ENCODE measurements at regions not wholly inside any gene's neighbourhood (a gene's known extent, or its start where the extent isn't known, plus 50 kb on each side); places are given as distances from the start of the nearest gene placed in this dataset.
"Not testable (repeated sequence)": the region's sequence is repeated elsewhere in the genome, so short reads cannot be mapped to it uniquely, and the experiment has no call there.

DNA sequence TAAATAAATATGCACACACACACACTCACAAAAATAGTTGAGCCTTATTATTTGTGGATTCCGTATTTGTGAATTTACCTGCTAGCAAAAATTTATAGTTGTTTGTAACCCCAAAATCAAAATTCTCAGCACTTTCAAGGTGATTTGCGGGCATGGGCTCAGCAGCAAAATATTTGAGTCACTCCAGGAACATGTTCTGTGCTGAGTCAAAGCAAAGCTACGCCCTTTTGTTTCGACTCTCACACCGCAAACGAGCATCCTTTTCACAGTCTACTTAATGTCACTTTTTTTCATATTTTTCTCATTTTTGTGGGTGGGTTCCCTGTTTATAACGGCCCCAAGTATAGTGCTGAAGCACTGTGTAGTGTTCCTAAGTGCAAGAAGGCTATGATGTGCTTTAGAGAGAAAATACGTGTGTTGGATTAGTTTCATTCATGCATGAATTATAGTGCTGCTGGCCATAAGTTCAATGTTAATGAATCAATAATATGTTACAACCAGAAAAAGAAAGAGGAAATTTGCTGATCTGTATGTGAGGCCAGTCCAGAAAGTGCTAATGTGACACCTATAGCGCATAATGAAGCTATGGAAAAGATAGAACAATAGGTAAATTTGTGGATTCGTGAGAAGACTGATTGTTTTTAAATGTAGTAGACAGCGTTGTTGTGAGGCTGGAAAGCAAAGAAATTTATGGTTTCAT is 723.2 kb upstream of the AGA start:
- DNase-seq (ENCODE audit: low read depth): no peak

DNA sequence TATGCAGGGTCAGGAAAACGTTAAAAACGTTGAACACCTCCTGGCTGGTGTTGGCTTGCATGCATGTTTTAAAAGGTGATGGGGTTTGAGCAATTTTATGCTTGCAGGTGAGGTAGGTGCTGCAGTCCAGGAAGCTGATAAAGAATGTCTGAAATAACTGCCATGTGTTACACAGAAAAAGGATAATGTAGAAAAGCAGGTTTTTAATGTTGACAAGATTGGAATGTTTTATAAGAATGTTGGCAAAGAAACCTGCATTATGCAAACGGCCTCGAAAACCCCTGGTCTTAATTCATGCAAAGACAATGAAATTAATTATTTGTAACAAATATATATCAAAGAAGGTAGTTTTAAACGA is 723.7 kb upstream of the AGA start:
- no peak for DNase-seq (ENCODE audit: low read depth)

DNA sequence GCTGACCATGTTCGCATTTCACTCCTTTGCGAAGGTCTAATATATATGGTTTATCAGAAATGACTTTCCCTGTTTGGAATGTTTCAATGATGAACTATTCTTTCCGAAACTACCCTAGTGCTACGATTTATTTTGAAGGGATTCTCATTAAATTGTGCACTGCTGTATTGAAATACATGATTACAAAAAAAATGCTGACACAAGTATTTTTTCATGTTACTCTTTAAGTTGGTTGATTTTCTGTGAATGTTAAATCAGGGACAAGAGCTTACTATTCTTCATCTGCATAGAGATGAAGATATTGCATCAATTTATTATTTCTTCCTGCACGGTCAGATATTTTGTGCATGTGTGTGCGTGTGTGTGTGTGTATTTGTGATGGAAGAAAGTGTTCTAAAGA is 731.5 kb upstream of the AGA start:
- DNase-seq (ENCODE audit: low read depth): no peak

DNA sequence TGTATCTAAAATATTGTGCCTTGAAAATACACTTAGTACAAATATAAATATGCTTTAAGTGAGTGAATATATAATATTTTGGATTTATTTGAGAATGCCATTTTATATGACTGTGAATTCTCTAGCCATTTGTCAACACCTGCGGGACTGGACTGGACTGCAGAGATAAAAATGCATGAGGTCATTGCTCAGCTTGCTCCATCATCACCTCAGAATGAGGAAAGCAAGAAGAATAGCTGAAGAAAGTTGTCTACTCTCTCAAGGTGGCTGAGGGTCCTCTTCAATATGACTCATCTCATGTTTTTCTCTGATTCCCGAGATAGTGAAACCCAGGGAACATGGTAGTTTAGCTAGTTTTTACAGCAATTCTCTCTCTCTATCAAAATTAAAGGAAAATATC is 732.5 kb upstream of the AGA start:
- DNase-seq (ENCODE audit: low read depth): no peak

- no peak for DNase-seq (ENCODE audit: low read depth)
Observed at GRCh38 chr4:178185517-178185916, 743.3 kb upstream of the AGA start.

DNA sequence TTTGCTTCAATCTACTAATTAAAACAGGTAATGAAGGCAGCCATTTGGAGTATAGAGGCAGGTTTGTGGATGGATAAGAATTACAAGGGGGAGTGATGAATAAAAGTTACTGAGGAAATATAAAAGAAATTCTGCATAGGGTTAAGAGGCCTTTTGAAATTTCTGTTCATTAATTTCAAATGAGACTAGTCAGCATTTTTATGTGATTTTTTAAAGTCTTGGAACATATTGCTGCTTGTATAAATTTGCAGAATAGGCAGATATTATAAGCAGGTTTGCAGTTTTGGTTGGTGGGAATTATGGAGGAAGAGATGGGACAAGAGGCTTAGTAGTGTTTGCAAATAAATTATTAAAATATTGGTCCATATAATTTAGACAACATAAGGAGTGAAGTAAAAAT is 750.4 kb upstream of the AGA start:
- no peak for DNase-seq (ENCODE audit: low read depth)

DNA sequence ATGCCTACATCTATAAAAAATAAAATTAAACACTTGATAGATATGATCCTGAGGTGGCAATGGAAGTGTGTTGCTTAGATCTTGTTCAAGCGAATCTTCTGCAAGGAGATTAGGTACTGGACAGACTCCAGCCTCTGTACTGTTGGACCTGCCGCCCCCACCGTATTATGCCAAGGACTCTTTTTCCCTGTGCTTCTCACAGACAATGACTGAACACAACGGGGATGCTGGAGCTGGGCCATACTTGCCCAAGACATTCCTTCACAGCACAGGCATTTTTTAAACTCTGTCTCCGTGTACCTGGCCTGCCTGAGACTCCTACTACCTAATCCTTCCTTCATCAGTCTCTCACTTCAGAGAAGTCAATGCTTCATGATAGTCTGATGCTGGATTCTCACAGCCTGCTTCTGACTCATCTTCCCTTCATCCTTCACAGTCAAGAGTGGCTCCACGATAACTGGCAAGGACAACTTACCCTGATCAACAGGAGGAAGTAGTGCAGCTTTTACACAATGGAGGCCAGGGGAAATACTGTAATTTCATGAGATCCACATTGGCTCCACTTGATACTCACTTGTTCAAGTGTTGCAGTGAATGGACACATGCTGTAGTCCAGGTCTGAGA is 754.6 kb upstream of the AGA start:
- DNase-seq (ENCODE audit: low read depth): no peak

DNA sequence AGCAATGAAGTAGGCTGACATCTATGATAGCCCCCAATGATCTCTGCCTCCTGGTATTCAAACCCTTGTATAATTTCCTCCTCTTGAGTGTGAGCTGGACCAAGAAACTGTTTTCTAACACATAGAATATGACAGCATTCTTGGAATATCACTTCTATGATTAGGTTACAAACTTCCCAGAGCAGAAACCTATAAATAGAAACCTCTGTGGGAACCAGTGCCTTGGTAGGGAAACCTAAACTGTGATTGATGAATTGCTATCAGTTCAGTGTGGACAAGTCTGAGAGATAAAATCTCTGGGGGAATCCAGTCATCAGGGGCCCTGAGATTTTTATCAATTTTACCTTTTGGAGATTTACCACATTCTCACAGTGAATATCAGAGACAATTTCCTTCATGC is 756.5 kb upstream of the AGA start:
- no peak for DNase-seq (ENCODE audit: low read depth)

- DNase-seq (ENCODE audit: low read depth): no peak
Observed at GRCh38 chr4:178202422-178202821, 760.2 kb upstream of the AGA start.

- DNase-seq (ENCODE audit: low read depth): no peak
Observed at GRCh38 chr4:178205826-178206225, 763.6 kb upstream of the AGA start.

GRCh38 chr4:178215309-178215708 is 773.1 kb upstream of the AGA start:
- no peak for DNase-seq (ENCODE audit: low read depth)

DNA sequence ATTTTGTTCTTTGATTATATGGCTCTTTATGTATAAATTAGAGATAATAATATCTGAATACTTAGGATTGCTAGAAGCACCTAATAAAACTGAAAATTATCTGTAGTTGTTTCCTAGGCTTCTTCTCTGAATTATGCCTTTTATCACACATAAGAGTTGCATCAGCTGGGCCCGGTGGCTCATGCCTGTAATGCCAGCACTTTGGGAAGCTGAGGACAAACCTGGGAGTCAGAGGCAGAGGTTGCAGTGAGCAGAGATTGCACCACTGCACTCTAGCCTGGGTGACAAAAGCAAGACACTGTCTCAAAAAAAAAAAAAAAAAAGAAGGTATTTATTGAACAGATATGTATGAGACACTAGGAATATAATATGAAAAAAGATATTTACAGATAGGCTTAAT is 773.5 kb upstream of the AGA start:
- no peak for DNase-seq (ENCODE audit: low read depth)

GRCh38 chr4:178226421-178226820 is 784.2 kb upstream of the AGA start:
- not testable (repeated sequence) for DNase-seq (ENCODE audit: low read depth)

DNA sequence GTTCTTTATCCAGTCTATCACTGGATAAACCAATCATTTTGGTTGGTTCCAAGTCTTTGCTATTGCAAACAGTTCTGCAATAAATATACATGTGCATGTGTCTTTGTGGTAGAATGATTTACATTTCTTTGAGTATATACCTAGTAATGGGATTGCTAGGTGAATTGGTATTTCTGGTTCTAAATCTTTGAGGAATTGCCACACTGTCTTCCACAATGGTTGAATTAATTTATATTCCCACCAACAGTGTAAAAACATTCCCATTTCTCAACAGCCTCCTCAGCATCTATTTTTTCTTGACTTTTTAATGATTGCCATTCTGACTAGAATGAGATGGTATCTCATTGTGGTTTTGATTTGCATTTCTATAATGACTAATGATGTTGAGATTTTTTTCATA is 791.7 kb upstream of the AGA start:
- DNase-seq (ENCODE audit: low read depth): no peak

GRCh38 chr4:178240891-178241290 is 798.7 kb upstream of the AGA start:
- no peak for DNase-seq (ENCODE audit: low read depth)

DNA sequence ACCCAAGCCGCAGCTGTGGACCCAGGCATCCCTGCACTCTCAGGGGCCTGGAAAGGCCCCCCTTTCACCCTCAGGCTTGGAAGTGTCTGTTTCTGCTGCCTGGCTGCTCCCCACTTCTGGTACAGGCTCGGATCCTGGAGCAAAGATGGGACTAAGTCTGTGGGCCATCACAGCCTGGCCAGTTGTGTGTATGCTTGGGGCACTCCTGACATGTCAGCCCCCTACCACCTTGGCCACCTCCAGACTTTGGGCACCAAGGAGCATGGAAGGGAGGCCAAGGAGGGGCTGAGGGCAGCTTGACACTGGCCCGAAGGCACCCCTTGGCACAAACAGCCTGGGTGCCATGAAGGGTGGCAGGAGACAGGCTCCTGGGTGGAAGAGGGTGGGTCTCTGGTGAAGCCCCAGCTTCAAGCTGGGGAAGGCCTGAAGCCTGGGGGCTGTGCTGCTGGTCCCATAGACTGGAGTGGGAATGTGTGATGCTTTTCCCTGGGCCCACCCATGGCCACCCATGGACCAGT is 799.4 kb upstream of the AGA start:
- DNase-seq (ENCODE audit: low read depth): no peak

DNA sequence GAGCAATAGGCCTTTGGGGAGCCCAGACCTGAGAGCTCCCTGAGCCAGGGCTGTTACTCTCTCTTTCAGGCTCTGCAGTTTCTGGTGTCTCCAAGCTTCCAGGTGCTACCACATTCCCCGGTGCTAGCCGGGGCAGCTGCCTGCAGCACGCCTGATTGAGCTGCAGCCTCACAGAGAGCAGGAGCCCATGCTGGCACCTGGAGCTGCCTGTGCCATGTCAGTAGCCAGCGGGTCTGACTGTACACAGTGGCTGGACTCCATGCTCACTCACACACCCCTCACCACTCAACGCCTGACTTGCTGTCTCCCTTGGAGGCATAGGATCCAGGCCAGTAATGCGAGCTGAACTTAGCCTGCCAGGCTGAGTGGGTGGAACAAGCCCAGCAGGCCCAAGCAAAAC is 800.4 kb upstream of the AGA start:
- DNase-seq (ENCODE audit: low read depth): no peak

- DNase-seq (ENCODE audit: low read depth): no peak
Observed at GRCh38 chr4:178244785-178245184, 802.5 kb upstream of the AGA start.

GRCh38 chr4:178255172-178255571 is 812.9 kb upstream of the AGA start:
- DNase-seq (ENCODE audit: low read depth): no peak

DNA sequence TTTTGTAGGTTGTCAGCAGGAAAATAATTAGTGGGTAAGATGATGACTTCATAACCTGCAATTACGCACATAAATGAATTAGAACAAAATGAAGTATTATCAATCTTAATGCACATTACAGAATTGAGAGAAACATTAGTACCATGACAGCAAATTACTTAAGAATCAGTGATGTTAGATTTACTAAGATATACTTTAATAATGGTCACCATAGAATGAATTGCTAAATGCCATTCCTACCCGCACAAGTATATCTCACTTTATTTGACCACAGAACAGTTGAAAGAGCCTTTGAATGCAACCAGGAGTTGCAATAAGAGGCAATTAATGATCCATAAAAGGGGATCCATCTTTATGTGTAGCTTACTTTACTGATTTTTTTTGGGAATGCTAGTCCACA is 816.4 kb upstream of the AGA start:
- DNase-seq (ENCODE audit: low read depth): no peak

GRCh38 chr4:178259566-178259965 is 817.3 kb upstream of the AGA start:
- no peak for DNase-seq (ENCODE audit: low read depth)

DNA sequence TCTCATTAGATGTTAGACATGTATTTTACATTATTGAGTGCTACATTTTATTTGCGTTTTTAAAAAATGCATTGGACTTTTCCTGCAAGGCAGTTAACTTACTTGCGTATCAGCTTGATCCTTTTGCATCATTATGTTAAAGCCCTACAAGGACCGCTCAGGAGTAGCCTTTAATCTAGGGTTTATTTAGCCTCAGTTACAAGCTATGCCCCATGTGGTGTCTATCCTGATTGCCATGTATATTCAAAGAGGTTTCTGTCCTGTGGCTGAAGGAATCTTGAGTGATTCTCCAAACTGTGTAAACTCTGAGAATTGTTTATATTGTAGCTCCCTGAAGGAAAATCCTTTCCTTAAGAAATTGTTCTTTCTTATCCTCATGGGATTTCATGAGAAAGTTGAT is 821.8 kb upstream of the AGA start:
- DNase-seq (ENCODE audit: low read depth): no peak

GRCh38 chr4:178271386-178271785 is 829.1 kb upstream of the AGA start:
- DNase-seq (ENCODE audit: low read depth): no peak

GRCh38 chr4:178273168-178273567 is 830.9 kb upstream of the AGA start:
- no peak for DNase-seq (ENCODE audit: low read depth)
